ENCODE measurements at regions not wholly inside any gene's neighbourhood (a gene's known extent, or its start where the extent isn't known, plus 50 kb on each side); places are given as distances from the start of the nearest gene placed in this dataset.
A peak's percentile ranks its signal among the peaks of the same experiment; 100 is the strongest.

DNA sequence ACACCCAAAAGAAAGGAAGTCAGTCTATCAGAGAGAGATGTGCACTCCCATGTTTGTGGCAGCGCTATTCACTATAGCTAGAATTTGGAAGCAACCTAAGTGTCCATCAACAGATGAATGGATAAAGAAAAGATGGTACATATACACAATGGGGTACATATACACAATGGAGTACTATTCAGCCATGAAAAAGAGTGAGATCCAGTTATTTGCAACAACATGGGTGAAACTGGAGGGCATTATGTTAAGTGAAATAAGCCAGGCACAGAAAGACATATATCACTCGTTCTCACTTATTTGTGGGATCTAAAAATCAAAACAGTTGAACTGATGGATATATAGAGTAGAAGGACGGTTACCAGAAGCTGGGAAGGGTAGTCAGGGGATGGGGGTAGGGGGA is 99.9 kb upstream of the ZNF516 start:
- DNase-seq, result no peak

DNA sequence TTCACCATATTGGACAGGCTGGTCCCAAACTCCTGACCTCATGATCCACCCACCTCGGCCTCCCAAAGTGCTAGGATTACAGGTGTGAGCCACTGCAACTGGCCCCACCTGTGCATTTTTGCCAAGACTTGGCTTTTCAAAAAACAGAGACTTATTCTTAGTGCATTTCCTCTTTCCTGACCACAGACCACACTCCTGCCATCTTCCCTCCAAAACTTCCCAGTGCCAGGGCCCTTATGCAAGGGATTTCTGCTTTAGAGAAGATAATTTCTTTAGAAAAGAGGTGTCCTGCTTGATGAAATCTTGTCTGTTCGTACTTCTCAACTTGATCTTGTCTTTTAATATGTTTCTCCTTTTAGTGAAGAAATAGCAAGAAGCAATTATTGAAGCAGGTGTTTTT is 98.8 kb upstream of the ZNF516 start:
- no peak for DNase-seq

DNA sequence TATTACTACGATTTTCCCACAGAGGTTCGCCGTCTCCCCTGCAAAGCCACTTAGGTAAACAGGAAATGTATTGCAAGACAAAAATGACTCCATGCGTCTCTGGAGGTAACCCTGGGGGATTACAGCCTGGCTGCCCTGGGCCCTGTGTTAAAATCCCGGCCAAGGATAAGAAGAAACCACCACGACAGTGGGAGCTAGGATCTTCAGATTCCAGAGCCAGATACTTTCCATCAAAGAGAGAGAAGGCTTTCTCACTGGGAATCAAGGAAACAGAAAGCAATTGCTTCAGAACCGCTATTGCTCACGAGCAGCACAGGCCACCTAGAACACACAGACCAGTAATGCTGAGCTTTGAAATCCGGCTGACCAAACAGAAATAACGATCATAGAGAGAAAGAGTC is 97.9 kb upstream of the ZNF516 start:
- no peak for DNase-seq

DNA sequence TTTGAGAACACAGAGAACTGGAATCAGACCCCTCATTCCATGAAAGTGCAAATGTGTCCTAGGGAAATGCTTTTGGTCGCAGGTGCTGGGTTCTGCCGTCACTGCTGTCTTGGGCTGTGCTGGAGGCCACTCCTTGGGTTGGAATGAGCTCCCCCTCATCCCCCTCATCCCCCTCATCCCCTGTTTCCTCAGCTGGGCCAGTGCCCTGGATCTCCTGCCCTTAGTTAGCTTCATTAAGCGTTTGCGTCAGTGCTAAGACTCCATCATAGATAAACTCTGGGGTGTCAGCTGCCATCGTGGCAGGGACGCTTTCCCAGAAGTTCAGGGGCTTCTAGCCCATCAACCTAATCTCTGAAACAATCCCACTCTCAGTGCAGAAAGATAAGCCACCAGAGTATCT is 97.1 kb upstream of the ZNF516 start:
- DNase-seq, result no peak

DNA sequence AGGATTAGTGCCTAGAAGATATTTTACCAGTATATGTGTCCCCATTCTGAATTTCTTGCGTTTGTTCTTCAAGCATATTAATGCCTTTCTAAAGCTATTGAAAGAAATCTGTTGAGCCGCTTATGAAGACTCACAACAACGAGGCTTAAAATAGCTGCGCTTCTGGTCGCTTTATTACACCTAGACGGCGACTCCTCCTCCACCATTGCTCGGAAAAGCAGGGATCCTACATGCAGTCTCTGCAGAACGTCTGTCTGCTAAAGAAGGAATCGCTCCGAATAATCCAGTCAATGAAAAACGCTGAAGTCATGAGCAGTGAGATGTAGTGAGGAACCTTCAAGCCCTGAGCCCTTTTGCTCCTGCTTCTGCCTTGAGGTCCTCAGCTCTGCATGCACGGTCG is 94.8 kb upstream of the ZNF516 start:
- no peak for DNase-seq

DNA sequence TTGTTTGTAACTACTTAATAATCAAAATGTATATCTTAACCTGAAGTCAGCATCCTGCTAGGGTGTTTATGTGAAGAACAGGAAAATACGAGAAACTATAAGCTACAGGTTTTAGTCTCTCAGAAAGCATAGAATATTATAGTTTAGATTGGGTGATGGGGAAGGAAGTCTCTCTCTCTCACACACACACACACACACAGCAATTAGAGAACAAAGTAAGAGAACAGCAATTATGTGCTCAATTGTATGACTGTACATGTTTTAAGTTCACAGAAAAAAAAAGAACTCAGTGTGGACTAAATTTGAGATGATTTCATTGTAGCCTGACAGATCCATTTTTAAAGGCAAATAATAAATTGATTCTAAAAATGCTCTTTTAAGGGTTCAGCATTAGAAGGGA is 94.3 kb upstream of the ZNF516 start:
- no peak for DNase-seq

DNA sequence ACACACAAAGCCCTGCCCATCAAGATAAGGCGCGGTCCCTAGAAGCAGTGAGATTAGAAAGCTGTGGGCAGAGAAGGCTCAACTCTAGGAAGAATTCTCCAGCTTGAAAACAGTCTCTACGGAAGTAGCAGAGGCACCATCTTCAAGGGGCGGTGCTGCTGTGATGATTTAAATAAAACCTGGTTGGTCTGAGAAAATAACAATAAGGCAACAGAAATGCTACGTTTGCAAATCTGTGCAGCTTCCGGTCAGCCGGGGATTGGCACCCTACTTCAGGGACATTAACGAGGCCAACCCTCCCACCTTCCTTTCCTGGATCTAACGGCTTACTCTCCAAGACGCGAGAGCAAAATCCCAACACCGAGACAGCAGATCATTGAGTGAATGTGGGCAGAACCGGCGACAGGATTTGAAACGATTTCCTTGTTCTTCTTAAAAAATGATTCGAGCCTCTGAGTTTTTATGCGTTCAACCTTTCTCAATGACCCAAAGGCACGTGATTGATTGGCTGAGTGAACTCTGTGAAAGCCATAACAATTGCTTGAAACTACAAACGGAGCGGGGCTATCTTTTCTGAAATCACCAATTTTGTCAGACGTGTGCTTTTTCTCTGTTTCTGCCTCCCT is 93.7 kb upstream of the ZNF516 start:
- DNase-seq, result no peak

DNA sequence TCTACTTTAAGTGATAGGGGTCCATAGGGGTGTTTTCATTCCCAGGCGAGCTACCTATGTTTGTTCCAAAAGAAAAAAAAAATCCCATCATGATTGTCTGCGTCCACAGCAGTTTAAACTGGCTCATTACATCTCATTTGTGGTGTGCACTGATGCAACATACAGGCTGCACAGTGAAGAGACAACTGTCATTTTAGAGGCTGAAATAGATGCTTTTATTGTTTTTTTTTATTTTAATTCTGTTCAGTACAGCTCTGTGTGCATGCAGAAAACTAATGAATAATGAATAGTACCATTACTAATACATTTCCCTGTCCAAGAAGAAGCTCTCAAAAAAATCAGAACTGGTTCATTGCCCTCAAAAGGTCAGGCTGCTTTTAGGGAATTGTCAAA is 92.8 kb upstream of the ZNF516 start:
- DNase-seq, result no peak

DNA sequence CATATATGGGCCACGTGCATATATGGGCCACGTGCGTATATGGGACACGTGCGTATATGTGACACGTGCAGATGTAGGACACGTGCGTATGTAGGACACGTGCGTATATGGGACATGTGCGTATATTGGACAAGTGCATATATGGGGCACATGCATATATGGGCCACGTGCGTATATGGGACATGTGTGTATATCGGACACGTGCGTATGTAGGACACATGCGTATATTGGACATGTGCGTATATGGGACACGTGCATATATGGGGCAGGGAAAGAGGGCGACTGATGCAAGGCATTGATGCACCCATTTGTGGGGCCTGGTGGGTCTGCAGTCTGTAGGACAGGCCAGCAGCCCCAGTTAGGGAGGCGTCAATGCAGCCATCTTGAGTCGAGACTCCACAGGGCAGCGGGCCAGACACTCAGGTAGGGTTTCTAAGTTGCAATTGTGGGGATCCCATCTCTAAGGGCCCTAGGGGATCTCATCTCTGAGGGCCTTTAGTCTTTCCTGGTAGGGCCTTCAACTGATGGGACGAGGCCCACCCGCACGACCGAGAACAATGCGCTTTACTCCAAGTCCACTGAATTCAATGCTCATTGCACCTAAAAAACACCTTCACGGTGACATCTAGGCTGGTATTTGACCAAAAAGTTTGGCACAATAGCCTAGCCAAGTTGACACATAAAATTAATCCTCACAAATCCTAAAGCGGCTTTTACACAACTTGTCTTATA is 92.3 kb upstream of the ZNF516 start:
- DNase-seq, result no peak

DNA sequence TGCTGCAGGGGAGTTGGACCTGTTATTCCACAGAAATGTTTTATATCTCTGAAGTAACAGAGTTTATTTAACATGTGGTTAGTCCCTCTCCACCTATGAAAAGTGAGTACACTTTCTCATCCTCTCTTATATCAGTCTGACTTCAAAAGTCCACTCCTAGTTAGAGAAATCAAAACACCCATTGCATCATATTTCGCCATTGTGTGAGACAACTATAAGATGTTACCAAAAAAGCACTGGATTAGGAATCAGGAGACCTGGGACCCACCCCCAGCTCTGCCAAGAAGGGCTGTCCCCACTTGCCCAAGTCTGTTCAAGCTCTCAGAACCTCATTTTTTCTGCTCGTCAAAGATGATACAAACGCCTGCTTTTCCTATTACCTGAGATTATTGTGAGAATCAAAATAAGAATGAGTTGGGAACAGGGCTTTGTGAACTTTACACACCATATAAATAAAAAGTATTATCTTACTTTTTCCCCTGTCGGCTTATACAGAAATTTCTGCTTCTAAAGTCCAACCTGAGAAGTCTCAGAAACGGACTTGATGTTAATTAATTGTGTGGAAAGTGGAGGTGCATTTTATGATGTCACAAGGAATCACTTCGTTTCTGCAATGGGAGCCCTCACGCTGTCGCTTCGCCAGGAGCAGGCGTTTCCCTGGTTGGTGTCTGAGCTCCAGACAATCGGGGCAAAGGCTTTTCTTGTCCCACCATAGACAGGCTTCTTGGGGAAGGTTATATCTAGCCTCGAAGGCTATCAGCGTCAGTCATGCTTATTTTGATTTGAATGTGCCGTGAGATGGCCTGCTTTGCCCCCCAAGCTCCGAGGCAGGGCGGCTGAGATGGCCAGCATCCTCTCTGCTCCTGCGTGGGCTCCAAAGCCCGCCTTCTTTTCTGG is 89.6 kb upstream of the ZNF516 start:
- no peak for DNase-seq

DNA sequence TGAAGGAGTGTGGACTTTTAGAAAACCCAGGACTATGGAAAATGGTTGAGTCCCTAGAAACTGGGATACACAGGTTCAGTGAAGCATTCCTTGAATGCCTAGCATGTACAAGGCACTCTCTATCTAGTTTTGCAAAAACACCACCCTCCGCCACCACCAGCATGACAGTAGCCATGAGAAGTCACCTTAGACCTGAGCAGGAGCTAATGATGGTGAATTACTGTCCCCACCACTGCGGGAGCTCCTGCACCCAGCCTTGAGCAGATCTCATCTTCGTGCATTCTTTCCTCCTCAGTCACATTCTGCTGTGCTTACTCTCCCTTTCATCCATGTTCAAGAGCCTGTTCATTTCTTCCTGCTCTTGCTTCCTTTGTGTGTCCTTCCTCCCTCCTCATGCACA is 86.2 kb upstream of the ZNF516 start:
- DNase-seq, result no peak

DNA sequence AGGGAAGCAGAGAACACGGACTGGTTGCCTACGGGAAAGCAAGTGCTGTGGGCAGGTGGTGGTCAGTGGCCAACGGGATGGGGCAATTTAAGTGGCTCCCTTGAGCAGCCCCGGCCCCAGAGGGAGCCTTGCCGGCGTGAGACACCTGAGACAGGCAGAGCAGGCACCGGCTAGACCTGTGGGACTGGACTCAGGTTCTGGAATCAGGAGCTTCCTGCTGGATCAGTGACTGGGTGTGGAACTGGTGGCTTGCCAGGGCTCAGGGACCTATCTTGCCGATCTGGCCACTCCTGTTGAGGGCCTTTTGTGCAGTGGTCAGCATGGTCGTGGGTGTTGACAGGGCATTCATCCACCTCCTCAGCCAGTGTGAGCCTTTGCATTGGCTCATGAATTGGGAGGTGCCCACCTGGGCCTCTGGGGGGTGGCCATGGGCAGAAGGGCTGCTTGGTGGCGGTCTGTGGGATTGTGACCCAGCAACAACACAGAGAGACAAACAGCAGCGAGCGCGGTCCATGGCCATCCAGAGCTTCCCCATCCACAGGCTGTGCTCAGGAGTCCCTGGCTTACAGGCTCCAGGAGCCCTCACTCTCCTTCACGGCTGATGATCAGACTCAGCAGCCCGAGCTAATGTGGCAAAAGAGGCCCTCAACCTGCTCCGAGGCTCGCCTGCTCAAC is 85.4 kb upstream of the ZNF516 start:
- no peak for DNase-seq

DNA sequence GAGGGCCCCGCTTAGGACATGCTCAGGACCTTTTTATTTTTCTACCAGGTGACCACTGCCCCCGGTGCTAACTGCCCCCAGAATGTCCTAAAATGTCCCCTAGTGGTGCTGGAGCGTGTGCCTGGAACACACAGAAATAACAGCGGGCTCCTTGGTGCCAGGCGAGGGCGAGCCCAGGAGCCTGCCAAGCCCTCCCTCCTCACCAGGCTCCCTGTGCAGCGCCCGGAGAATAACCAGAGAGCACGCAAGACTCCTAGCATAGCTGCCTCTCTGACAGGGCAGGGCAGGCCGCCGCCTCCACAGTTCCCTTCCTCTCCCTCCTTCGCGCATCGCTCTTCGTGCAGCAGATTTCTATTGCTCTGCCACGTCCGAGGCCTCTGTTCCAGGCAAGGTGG is 84.3 kb upstream of the ZNF516 start:
- no peak for DNase-seq

DNA sequence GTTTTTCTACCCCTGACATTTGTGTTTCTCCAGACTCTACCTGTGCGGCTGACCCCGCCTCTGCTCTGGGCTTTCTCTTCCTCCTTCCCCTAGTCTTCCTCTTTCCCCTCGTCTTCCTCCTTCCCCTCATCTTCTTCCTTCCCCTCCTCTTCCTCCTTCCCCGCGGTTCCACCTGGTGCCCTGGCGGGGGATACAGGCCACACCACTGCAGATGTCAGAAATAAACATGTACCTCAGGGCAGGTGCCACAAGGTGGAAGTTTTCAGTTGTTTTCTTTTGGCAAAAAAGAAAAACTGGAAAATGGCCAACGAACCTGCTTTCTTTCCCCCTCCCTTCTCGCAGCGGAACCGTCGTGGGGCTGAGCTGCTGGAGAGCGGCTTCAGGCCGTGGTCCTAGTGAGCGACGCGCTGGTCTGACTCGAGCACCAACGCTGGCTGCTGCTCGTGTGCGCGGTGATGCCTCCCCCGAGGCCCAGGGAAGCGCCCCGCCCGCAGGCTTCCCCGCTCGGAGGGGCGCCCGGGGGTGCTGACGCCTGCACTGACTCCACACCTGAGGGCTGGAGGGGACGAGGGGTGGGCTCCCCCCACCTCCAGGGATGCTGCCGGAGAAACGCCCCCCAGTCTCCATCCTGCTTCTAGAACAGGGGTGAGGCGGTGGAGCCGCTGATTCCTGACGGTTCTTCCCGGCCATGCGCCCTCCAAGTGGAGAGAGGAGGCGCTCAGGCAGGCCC is 83.7 kb upstream of the ZNF516 start:
- no peak for DNase-seq

DNA sequence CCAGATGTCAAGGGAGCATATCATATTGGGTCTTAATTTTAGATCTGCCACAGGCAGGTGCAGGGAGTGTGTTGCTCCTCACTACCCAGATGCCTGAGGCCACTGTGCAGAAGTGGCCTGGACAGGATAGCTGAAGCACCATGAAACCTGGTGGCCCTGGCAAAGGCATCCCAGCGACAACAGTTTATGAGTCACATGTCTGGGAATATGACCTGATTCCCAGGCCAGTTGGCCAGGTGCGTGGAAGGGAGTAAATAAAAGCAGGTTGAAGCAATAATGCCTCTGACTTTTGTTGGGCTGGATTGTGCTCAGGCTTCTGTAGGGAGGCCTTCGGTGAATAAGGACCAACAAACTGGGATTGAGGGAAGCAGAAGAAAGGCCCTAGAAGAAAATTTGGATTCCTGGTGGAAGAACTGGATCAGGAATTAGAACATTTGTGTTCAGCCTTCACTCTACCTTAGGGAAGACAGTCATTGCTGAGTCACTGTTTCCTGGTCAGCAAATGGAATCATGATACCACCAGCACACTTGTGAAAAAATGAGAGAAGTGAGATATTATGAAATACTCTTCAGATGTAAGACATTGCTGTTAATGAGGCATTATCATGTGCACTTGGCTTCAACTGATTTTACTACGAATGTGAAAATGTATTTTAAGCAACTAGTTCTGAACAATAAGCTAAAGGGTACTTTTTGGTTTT is 78.4 kb upstream of the ZNF516 start:
- DNase-seq, result peak; percentile 87

DNA sequence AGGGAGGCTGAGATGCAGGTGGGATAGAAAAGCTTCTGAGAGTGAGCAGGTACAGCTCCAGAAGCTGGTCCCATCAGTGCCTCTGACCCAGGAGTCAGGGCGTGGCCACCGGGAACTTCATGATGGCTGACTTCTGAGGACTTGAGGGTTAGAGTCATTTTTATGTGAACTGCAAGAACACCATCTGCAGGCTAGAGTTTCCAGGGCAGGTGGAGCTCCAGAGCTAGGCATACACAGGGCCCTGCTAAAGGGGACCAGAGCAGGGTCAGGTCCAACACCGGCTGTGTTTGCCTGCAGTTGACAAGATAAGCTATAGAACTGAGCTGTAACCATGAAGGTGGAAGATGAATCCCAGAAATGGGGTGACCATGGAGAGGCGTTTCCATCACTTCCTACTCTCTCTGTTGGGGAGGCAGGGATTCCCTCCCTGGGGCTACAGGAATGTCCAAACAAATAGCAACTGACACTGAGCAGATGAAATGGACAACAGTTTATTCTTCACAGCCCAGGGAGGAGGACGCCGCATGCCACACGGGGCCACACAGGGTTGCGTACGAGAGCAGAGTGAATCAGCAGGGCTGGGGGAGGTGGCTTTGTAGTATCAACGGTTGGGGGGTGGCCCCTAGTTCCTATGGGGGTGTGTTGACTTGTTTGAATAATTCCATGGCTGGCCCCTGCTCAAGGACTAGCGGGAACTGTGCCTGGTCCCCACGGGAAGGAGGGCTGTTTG is 77.6 kb upstream of the ZNF516 start:
- peak; percentile 37 for DNase-seq

DNA sequence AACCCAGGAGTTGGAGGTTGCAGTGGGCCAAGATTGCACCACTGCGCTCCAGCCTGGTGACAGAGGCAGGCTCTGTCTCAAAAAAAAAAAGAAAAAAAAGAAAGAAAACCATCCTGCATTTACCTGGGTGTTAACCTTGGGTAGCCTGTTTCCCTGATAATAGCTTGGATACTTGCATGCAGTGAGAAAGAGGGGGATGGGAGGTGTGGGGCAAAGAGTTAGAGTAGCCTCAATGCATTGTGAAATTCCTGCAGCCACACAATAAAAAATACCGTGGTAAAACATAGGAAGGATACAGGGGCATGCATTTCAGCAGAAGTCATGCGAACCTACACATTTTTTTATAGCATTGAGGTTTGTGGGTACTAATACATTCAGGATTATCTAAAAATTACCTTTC is 76.6 kb upstream of the ZNF516 start:
- no peak for DNase-seq

DNA sequence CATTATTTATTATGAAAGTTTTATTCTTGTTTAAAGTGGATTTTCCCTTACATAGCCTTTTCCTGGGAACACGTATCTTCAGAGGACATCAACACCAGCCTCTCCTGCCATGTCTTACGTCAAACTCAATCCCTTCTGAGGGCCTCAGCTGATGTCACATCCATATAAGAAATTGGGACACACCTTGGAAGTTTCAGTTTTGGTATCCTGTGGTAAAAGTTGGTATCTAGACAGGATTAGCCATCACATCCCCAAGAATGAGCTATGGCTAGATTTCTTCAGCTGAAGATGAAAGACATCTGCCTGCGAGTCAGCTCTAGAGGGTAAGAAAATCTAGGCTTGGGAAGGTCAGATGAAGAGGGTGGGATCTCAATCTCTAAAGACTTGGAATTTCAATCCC is 75.8 kb upstream of the ZNF516 start:
- DNase-seq, result no peak

DNA sequence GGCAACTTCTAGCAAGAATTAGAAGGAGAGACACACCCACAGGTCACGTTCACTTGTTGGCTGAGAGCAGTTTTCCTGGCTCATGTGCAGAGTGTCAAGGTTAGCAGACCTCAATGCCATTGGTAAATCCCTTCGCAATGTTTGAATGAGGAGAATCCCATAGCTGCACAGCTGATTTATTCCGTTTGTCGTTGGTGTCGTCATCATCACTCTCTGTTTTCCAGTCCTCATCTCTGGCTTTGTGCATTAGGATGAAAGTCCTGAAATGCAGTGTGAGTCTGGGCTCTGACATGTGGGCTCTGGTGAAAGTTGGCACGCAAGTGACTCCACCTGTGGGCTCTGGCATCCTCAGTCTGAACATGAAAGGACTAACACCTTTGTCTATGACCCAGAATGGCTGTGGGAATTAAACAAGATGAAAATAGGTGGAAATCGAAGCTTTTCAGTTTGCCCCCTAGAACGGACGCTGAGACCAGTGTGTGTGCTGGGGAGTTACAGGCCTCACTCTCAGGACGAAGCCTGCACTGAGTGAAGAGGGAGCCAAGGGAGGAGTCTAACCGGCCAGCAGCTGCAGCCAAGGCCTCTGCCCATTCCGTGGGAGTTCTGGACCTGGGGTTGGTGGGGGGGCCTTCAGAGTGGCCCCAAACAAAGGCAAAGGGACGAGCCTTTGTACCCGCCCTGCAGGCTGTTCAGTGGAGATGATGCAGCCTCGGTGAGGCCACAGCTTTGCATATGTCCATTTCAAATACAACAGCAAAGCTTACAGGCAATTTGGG is 74.8 kb upstream of the ZNF516 start:
- DNase-seq, result no peak

DNA sequence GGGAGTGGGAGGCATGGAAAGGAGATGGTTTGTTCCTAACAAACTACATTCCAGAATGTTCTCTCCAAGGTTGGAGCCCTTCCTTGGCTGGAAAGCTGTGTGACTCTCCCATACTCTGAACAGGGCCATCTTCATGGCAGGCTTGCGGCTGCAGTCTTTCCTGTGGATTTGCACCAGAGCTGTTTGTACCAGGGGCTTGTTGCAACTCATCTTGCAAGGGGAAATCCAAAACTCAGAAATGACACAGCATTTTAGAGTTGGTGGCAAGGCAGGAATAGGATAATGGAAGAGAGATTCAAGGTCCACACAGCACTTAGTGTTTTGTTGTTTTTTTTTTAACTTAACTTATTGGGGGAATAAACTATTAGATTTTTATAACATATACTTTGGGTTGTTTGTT is 73.7 kb upstream of the ZNF516 start:
- no peak for DNase-seq
